ENCODE measurements at regions not wholly inside any gene's neighbourhood (a gene's known extent, or its start where the extent isn't known, plus 50 kb on each side); places are given as distances from the start of the nearest gene placed in this dataset.
"Not testable (repeated sequence)": the region's sequence is repeated elsewhere in the genome, so short reads cannot be mapped to it uniquely, and the experiment has no call there.

DNA sequence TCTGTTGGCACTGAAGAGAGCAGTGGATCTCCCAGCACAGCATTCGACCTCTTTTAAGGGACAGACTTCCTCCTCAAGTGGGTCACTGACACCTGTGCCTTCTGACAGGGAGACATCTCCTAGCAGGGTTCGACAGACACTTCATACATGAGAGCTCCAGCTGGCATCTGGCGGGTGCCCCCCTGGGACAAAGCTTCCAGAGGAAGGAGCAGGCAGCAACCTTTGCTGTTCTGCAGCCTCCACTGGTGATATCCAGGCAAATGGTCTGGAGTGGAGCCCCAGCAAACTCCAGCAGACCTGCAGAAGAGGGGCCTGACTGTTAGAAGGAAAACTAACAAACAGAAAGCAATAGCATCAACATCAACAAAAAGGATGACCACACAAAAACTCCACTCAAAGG lies 624.3 kb upstream of the CCDC179 start:
- not testable (repeated sequence) for TF ChIP-seq CTCF (conservative IDR thresholded peaks at IDR 0.05 in 1 of 2, IDR thresholded peaks at IDR 0.05 in 1 of 2; ENCODE audit: low read depth in 1 of 2, low read length in 2 of 2); EZH2 (IDR thresholded peaks at IDR 0.05; ENCODE audit: low read length, missing control alignments)
